ENCODE measurements at regions not wholly inside any gene's neighbourhood (a gene's known extent, or its start where the extent isn't known, plus 50 kb on each side); places are given as distances from the start of the nearest gene placed in this dataset.

GRCh38 chr20:24149175-24149574 lies 160.6 kb upstream of the GGTLC1 start:
- Histone ChIP-seq H3K9me2 (replicated peaks; ENCODE audit: low read length) (no peaks in the 10 kb centered on the region), H3K36me3 (ENCODE audit: low read depth, low read length) (peaks cover 28% of the 10 kb centered on the region), H2AFZ (ENCODE audit: low read length) (no peak overlapping the region), H3K27me3 (ENCODE audit: low read length) (no peaks in the 10 kb centered on the region), H3K79me2 (ENCODE audit: low read length) (peaks cover 13% of the 10 kb centered on the region; the same call in 1 of the 2 replicates), H3F3A (ENCODE audit: low read length, unreplicated experiment) (no peaks in the 10 kb centered on the region), H3K27ac (ENCODE audit: low read length) (no peak overlapping the region), H3K4me2 (ENCODE audit: low read length) (no peak overlapping the region), H3K4me3 (ENCODE audit: low read length) (no peak overlapping the region), H4K20me1 (ENCODE audit: low read length) (no peaks in the 10 kb centered on the region), H3K9ac (ENCODE audit: low read length) (no peak overlapping the region), H3K4me1 (ENCODE audit: insufficient read depth, low read length) (peaks cover 47% of the 10 kb centered on the region), H3K9me3 (ENCODE audit: low read length) (no peaks in the 10 kb centered on the region)
- ChIA-PET CTCF (interaction anchor here (1.1 kb wide), 1 partner anchor 15 kb away, joined by 3 read pairs; no protein-coding TSS in a partner anchor), POLR2A (ENCODE audit: unreplicated experiment) (no interaction called here)
- no TSS peak for BruUV-seq (replicated peaks)
- ATAC-seq, result no peak
- DNase-seq, result peak; percentile 58
- intact Hi-C loops (cut with micrococcal nuclease), result no loop called here
- TF ChIP-seq CTCF (conservative IDR thresholded peaks at IDR 0.05; ENCODE audit: low read depth, low read length), result no peak
- no peak for TF ChIP-seq EZH2 (IDR thresholded peaks at IDR 0.05; ENCODE audit: low read length, unreplicated experiment)
- TF ChIP-seq EZH2phosphoT487 (IDR thresholded peaks at IDR 0.05; ENCODE audit: borderline replicate concordance, low read length), result no peak

- POLR2A ChIA-PET (ENCODE audit: unreplicated experiment), result no interaction called here
These were observed 159.8 kb upstream of the GGTLC1 start for GRCh38 chr20:24148372-24148771.

More at GRCh38 chr20:24148372-24148771, 159.8 kb upstream of the GGTLC1 start:
- DNase-seq (no peak), ATAC-seq (no peak)
- intact Hi-C loops (cut with micrococcal nuclease), result no loop called here
- peaks cover 13% of the 10 kb centered on the region; the same call in 1 of the 2 replicates for H3K79me2 ChIP-seq (ENCODE audit: low read length)
- H3K9me3 ChIP-seq (ENCODE audit: low read length), result no peaks in the 10 kb centered on the region
- H3K4me3 ChIP-seq (ENCODE audit: low read length), result no peak overlapping the region
- H4K20me1 ChIP-seq (ENCODE audit: low read length), result no peaks in the 10 kb centered on the region
- no peak overlapping the region for H3K9ac ChIP-seq (ENCODE audit: low read length)
- H3F3A ChIP-seq (ENCODE audit: low read length, unreplicated experiment), result no peaks in the 10 kb centered on the region
- CTCF ChIA-PET, result no interaction called here
- no peaks in the 10 kb centered on the region for H3K27me3 ChIP-seq (ENCODE audit: low read length)
- no peak for TF ChIP-seq EZH2phosphoT487 (IDR thresholded peaks at IDR 0.05; ENCODE audit: borderline replicate concordance, low read length)
- no peak for TF ChIP-seq EZH2 (IDR thresholded peaks at IDR 0.05; ENCODE audit: low read length, unreplicated experiment)
- TF ChIP-seq CTCF (conservative IDR thresholded peaks at IDR 0.05; ENCODE audit: low read depth, low read length), result no peak
- no peak overlapping the region for H3K27ac ChIP-seq (ENCODE audit: low read length)
- H2AFZ ChIP-seq (ENCODE audit: low read length), result no peak overlapping the region
- H3K9me2 ChIP-seq (replicated peaks; ENCODE audit: low read length), result no peaks in the 10 kb centered on the region
- no TSS peak for BruUV-seq (replicated peaks)
- H3K4me1 ChIP-seq (ENCODE audit: insufficient read depth, low read length), result peaks cover 47% of the 10 kb centered on the region
- no peak overlapping the region for H3K4me2 ChIP-seq (ENCODE audit: low read length)
- H3K36me3 ChIP-seq (ENCODE audit: low read depth, low read length), result peaks cover 28% of the 10 kb centered on the region
